Astrocyte of the spinal cord (primary cell): ENCODE measurements at regions not wholly inside any gene's neighbourhood (a gene's known extent, or its start where the extent isn't known, plus 50 kb on each side); places are given as distances from the start of the nearest gene placed in this dataset.

Source experiments
- DNase-seq: peaks from one replicate; pipeline ENCODE4 v3.0.0; 2011; ENCODE audit warnings: low read depth, low spot score
- H3K4me3 ChIP-seq: 2 replicates; pipeline ENCODE4 v1.5.1; 2011; ENCODE audit warnings: low read depth, mild to moderate bottlenecking, low read length, moderate library complexity
- in situ Hi-C: cut with HindIII; loops from 2 replicates; pipeline ENCODE4 v1.10.0; 2017; ENCODE audit warnings: low sequenced_read_pairs
- TF ChIP-seq, protein P1 (sequence below): IDR thresholded peaks from 2 replicates; pipeline ENCODE4 v1.5.1; 2012; ENCODE audit warnings: low read depth, mild to moderate bottlenecking, low read length, inconsistent platforms

DNA sequence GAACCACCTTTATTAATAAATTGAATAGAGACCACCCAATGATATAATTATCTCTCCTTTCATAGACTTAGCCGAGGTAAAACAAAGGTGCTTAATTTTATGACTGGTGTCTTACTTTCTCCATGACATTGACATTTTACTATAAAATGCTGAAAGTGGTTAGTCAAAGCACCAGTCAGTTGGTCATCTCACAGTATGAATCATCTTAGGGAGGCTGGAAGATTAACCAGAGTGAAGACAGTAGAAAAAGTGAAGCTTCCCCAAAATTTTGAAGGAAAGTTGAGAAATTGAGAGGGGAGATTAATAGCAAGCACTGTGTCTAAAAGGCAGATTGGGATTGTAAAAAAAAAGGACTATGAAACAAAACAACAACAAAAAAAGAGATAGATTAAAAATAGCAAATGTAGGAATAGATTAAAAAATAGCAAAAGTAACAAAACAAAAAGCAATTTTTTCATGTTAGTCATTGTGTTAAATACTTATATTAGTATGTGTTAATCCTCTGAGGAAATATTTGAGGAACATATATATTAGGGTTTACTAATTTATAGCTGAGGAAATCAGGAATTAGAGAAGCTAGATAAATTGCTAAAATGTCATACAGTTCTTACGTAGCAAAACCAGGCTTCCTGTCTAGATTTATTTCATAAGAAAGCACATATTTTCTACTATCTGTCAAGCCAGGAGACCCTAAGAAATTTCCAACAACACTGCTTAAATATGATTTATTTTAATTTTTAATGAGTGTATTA lies 557.3 kb upstream of the ANO5 start:
- no peak for DNase-seq
- in situ Hi-C loops, result no loop called here
- TF ChIP-seq, protein P1, sequence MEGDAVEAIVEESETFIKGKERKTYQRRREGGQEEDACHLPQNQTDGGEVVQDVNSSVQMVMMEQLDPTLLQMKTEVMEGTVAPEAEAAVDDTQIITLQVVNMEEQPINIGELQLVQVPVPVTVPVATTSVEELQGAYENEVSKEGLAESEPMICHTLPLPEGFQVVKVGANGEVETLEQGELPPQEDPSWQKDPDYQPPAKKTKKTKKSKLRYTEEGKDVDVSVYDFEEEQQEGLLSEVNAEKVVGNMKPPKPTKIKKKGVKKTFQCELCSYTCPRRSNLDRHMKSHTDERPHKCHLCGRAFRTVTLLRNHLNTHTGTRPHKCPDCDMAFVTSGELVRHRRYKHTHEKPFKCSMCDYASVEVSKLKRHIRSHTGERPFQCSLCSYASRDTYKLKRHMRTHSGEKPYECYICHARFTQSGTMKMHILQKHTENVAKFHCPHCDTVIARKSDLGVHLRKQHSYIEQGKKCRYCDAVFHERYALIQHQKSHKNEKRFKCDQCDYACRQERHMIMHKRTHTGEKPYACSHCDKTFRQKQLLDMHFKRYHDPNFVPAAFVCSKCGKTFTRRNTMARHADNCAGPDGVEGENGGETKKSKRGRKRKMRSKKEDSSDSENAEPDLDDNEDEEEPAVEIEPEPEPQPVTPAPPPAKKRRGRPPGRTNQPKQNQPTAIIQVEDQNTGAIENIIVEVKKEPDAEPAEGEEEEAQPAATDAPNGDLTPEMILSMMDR, result no peak
- no peak overlapping the region for H3K4me3 ChIP-seq

DNA sequence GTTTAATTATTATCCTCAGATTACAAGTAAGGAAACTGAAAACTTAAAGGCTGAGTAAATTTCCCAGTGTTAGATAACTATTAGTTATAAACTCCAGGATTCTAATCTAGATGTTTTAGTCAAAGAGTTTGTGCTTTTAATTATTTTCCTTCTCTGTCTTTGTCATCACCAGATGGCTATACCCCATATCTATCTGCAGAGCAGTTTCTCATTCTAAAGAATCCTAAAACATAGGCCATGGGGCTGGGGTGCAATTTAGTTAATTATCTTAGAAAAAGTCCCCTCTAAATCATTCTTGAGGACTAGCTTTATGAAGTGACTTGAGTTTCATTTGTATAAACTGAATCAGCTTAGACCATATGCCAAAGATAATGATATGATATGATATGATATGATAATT lies 556.3 kb upstream of the ANO5 start:
- in situ Hi-C loops, result no loop called here

DNA sequence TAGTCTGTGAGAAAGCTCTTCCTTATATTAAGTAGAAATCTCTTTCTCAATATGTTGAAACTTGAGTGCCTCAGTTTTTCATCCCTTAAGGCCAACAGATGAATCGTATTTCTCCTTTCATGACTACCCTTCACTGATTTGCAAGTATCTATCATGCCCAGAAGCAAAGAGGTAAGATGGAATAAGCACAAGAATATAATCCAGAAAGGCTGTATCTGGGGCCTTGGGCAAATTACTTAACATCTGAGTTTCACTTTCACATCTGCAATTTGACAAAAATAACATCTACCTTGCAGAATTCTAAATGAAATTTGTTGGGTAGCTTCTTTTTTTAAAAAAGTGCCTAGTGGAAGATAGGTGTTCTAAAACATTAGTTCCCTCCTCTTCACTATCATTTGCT lies 552.4 kb upstream of the ANO5 start:
- in situ Hi-C loops, result no loop called here
- TF ChIP-seq, protein P1, result no peak
- H3K4me3 ChIP-seq, result no peak overlapping the region
- no peak for DNase-seq

More for the DNA sequence above, 556.3 kb upstream of the ANO5 start:
- H3K4me3 ChIP-seq, result no peak overlapping the region
- TF ChIP-seq, protein P1, result no peak
- DNase-seq, result no peak

DNA sequence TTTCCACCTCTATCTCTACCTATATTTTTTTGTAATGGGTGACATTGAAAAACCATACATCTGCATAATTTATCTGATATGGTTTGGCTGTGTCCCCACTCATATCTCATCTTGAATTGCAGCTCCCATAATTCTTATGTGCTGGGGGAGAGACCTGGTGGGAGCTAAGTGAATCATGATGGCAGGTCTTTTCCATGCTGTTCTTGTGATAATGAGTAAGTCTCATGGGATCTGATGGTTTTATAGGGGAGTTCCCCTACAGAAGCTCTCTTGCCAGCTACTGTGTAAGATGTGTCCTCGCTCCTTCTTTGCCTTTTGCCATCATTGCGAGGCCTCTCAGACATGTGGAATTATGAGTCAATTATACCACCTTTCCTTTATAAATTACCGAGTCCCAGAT lies 551.0 kb upstream of the ANO5 start:
- TF ChIP-seq, protein P1, result no peak
- H3K4me3 ChIP-seq, result no peak overlapping the region
- in situ Hi-C loops, result no loop called here
- no peak for DNase-seq

DNA sequence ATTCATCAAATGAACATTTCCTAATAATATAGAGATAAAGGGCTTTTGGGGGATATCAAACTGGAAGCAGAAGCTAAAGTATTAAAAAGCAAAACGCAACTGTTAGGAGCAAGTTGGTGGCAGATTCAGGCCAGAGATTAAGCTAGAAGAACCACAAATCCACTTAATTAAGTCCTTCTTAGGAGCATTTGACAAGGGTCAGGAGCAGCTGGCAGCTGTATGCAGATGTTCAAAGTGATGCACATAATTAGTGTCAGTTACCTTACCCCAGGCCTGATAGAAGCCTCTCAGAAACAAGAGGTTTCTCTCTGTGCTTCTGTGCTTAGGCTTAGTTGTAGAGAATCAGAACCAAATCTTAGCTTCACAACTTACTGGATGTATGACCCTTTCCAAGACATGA lies 546.5 kb upstream of the ANO5 start:
- TF ChIP-seq, protein P1, result no peak
- no peak for DNase-seq
- in situ Hi-C loops, result no loop called here

DNA sequence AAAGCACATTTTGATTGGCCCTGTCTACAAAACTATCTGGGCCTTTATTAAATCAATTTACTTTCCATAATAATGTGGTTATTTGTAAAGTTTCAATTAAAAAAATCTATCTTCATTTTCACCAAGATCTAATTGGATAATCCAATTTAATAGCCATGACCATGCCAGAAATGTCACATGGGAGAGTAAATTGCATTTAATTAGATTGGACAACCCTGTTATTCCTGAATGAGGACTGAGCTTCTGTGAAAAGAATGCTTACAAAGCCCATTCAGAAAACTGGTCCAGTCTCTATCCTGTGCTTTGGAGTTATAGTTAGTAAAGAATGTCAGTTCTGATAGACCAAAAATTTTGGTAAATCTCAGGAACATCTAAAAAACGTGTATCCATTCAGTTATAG lies 541.9 kb upstream of the ANO5 start:
- no peak overlapping the region for H3K4me3 ChIP-seq
- in situ Hi-C loops, result no loop called here
- TF ChIP-seq, protein P1, result no peak
- DNase-seq, result no peak

More for the DNA sequence above, 546.5 kb upstream of the ANO5 start:
- no peak overlapping the region for H3K4me3 ChIP-seq
